ENCODE measurements at regions not wholly inside any gene's neighbourhood (a gene's known extent, or its start where the extent isn't known, plus 50 kb on each side); places are given as distances from the start of the nearest gene placed in this dataset.

GRCh38 chr12:45674181-45674977 is 55.1 kb upstream of the ARID2 start:
- no peak overlapping the region for H2AFZ ChIP-seq (ENCODE audit: low read depth, low read length)
- H3K4me2 ChIP-seq (ENCODE audit: insufficient read depth, low read length), result no peak overlapping the region
- H4K20me1 ChIP-seq (replicated peaks; ENCODE audit: control insufficient read depth, insufficient read depth, low read length), result no peaks in the 10 kb centered on the region
- 2% methylated on average over 6 of the region's 6 CpGs for WGBS (ENCODE audit: insufficient coverage, low coverage, missing lambda C conversion rate)
- ChIA-PET POLR2A (interaction anchor here (1.2 to 1.5 kb wide), 2 partner anchors 11 to 15 kb away, joined by 3 to 4 read pairs; no protein-coding TSS in a partner anchor), CTCF (ENCODE audit: low intra/inter-chr PET ratio) (no interaction called here)
- no TSS peak for BruUV-seq (replicated peaks)
- H3K27me3 ChIP-seq (ENCODE audit: control insufficient read depth in 2 of 2, insufficient read depth in 2 of 2, low read length in 2 of 2), result no peaks in the 10 kb centered on the region; a peak in 1 of 5 replicates
- no peaks in the 10 kb centered on the region for H3K79me2 ChIP-seq (ENCODE audit: control insufficient read depth, insufficient read depth, low read length)
- in situ Hi-C loops (cut with MboI) (loop anchor here (5.0 kb wide), 1 partner anchor 38 kb away; no protein-coding TSS in a partner anchor), intact Hi-C loops (cut with micrococcal nuclease) (no loop called here)
- no peaks in the 10 kb centered on the region for H3K9me1 ChIP-seq (ENCODE audit: control insufficient read depth, insufficient read depth, low read length)
- DNase-seq (ENCODE audit: extremely low read depth in 1 of 4, low spot score in 3 of 4), result no peak
- H3K9ac ChIP-seq (ENCODE audit: insufficient read depth in 1 of 2, low read depth in 2 of 2, low read length in 2 of 2), result no peak overlapping the region
- TF ChIP-seq ZNF280B (CRISPR knock-in tag; IDR thresholded peaks at IDR 0.05) (no peak), ZNF717 (CRISPR knock-in tag; IDR thresholded peaks at IDR 0.05) (no peak), ESRRA (IDR thresholded peaks at IDR 0.05; ENCODE audit: borderline replicate concordance, low read depth) (no peak), FOXO4 (CRISPR knock-in tag; IDR thresholded peaks at IDR 0.05) (no peak), FOXP1 (CRISPR knock-in tag; IDR thresholded peaks at IDR 0.05) (no peak), ZC3H8 (IDR thresholded peaks at IDR 0.05) (no peak), ZNF347 (CRISPR knock-in tag; IDR thresholded peaks at IDR 0.05; ENCODE audit: low read depth) (no peak), MEF2A (IDR thresholded peaks at IDR 0.05; ENCODE audit: control insufficient read depth, low read depth, low read length) (no peak), CREBBP (IDR thresholded peaks at IDR 0.05; ENCODE audit: low read depth, low read length) (no peak), ZNF134 (CRISPR knock-in tag; conservative IDR thresholded peaks at IDR 0.05) (no peak), DDX20 (tag; IDR thresholded peaks at IDR 0.05; ENCODE audit: low read depth) (no peak), DEAF1 (CRISPR knock-in tag; IDR thresholded peaks at IDR 0.05) (no peak)
- H3K27ac ChIP-seq (ENCODE audit: extremely low read depth, low read depth, low read length), result no peak overlapping the region
- no peaks in the 10 kb centered on the region for H3K36me3 ChIP-seq (ENCODE audit: control insufficient read depth, insufficient read depth, low read length)
- no peak overlapping the region for H3K4me3 ChIP-seq
- ATAC-seq, result no peak
- FAIRE-seq, result no peak
- H3K9me3 ChIP-seq (replicated peaks; ENCODE audit: control insufficient read depth, insufficient read depth, low read depth, low read length), result no peaks in the 10 kb centered on the region
- no peaks in the 10 kb centered on the region; a peak in 1 of 5 replicates for H3K4me1 ChIP-seq (replicated peaks in 1 of 2; ENCODE audit: control insufficient read depth in 2 of 2, insufficient read depth in 2 of 2, low read length in 2 of 2)

Measured in K562 (cell line).